DND-41 (cell line): ENCODE measurements at regions not wholly inside any gene's neighbourhood (a gene's known extent, or its start where the extent isn't known, plus 50 kb on each side); places are given as distances from the start of the nearest gene placed in this dataset.

Experiments used
- EZH2 ChIP-seq: IDR thresholded peaks from 3 replicates; pipeline ENCODE4 v1.6.1; 2012; ENCODE audit warnings: borderline replicate concordance, low read depth, mild to moderate bottlenecking, moderate library complexity, low read length, inconsistent platforms; ENCODE audit not compliant: severe bottlenecking
- TF ChIP-seq, protein P1 (sequence below): IDR thresholded peaks from 2 replicates; pipeline ENCODE4 v1.5.1; 2012; ENCODE audit warnings: borderline replicate concordance, low read length, moderate library complexity, mild to moderate bottlenecking; ENCODE audit not compliant: poor library complexity, severe bottlenecking; ENCODE audit errors: extremely low read depth

- TF ChIP-seq EZH2 = no peak
- TF ChIP-seq, protein P1, sequence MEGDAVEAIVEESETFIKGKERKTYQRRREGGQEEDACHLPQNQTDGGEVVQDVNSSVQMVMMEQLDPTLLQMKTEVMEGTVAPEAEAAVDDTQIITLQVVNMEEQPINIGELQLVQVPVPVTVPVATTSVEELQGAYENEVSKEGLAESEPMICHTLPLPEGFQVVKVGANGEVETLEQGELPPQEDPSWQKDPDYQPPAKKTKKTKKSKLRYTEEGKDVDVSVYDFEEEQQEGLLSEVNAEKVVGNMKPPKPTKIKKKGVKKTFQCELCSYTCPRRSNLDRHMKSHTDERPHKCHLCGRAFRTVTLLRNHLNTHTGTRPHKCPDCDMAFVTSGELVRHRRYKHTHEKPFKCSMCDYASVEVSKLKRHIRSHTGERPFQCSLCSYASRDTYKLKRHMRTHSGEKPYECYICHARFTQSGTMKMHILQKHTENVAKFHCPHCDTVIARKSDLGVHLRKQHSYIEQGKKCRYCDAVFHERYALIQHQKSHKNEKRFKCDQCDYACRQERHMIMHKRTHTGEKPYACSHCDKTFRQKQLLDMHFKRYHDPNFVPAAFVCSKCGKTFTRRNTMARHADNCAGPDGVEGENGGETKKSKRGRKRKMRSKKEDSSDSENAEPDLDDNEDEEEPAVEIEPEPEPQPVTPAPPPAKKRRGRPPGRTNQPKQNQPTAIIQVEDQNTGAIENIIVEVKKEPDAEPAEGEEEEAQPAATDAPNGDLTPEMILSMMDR = no peak
These were observed 668.2 kb upstream of the GJE1 start for GRCh38 chr6:141464490-141464889.
